Pancreas (tissue), 10 donors: ENCODE measurements at regions not wholly inside any gene's neighbourhood (a gene's known extent, or its start where the extent isn't known, plus 50 kb on each side); places are given as distances from the start of the nearest gene placed in this dataset.

ENCODE experiments used
- ATAC-seq, 4 donors: fragments of 200-7000 bp; cut with Tn5 transposase; one replicate each; pipeline versions ENCODE4 v1.8.0 to v1.9.1; 2020; ENCODE audit warnings: mild to moderate bottlenecking in 4 of 4, moderate library complexity in 4 of 4
- DNase-seq, 6 donors: peaks; one replicate each; pipeline ENCODE4 v3.0.0-alpha.2; 2020
- FAIRE-seq: peaks from 2 replicates; lab custom pipeline; 2012; peaks lifted over from hg19 to GRCh38; lab: Jason Lieb, UNC
- H3K27ac ChIP-seq, 4 donors: fragments of 200-600 bp; sonication (generic); 1 replicate in 3 of 4; 2 replicates in 1 of 4; pipeline versions ENCODE4 v1.5.0 to v1.8.0; 2020
- H3K27me3 ChIP-seq, 4 donors: fragments of 200-600 bp; one replicate each; pipeline ENCODE4 v1.8.0; 2021
- H3K36me3 ChIP-seq, 3 donors: fragments of 200-600 bp; sonication (generic) in 1 of 3; one replicate each; pipeline versions ENCODE4 v1.5.0 to v1.8.0; 2020 to 2021
- H3K4me1 ChIP-seq, 3 donors: fragments of 200-600 bp; one replicate each; pipeline ENCODE4 v1.8.0; 2021
- H3K4me3 ChIP-seq, 4 donors: fragments of 200-600 bp; sonication (generic) in 2 of 4; one replicate each; pipeline versions ENCODE4 v1.5.0 to v1.8.0; 2020 to 2021
- H3K9me3 ChIP-seq, 4 donors: fragments of 200-600 bp; one replicate each; pipeline ENCODE4 v1.8.0; 2021
- WGBS, 2 donors: extraction: QIAGEN DNeasy Blood & Tissue Kit; methylation state at CpG; one replicate each; pipeline ENCODE4 v1.1.7; 2013; 5-methylcytosine and 5-hydroxymethylcytosine counted together
- intact Hi-C, 3 donors: fragments of 100-400 bp; cut with DNase I; formaldehyde crosslinking; loops; one replicate each; pipeline versions ENCODE4 v1.11.1 to v1.14.2; 2022
- TF ChIP-seq, protein P1 (sequence below), 4 donors: fragments of 200-600 bp; sonication (generic) in 3 of 4; IDR thresholded peaks; one replicate each; pipeline versions ENCODE4 v1.5.0 to v1.8.0; 2021; ENCODE audit warnings: antibody characterized with exemption in 4 of 4
- donor health status: healthy with polysubstance abuse.
- donor health status: DM: no; HTN: no; CAD: no; lungs with moderate emphysema.
- donor health status: DM: no; HTN: no; CAD: no.
- donor health status: control.
- donor health status: control.
- donor health status: Bipolar disorder and iron deficiency.
- donor health status: DM: yes; HTN: yes; CAD: no.
- donor health status: DM: no; HTN: no; CAD: no.
- donor health status: DM: no; HTN: no; CAD: no.
- donor health status: DM: yes; HTN: yes; CAD: no.

DNA sequence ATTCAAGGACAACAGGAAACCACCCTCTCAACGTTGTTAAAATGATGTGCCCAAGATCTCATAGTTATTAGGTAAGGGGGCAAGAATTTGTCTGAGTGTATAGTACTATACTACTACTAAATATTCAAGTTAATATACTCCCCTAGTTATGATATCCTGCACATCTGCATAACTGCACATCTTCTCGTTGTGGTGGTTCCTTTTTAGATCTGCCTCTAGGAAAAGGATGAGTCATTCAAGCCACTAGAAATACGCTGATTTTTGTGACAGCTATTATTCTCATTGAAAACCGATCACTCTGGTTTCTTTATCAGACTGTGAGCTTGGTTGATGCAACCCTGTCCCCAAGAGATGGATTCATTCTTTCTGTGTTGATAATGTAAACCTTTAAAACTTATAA lies 1067.0 kb upstream of the FANCL start:
- no peak overlapping the region for H3K27ac ChIP-seq
- H3K36me3 ChIP-seq, result no peaks in the 10 kb centered on the region
- TF ChIP-seq, protein P1, sequence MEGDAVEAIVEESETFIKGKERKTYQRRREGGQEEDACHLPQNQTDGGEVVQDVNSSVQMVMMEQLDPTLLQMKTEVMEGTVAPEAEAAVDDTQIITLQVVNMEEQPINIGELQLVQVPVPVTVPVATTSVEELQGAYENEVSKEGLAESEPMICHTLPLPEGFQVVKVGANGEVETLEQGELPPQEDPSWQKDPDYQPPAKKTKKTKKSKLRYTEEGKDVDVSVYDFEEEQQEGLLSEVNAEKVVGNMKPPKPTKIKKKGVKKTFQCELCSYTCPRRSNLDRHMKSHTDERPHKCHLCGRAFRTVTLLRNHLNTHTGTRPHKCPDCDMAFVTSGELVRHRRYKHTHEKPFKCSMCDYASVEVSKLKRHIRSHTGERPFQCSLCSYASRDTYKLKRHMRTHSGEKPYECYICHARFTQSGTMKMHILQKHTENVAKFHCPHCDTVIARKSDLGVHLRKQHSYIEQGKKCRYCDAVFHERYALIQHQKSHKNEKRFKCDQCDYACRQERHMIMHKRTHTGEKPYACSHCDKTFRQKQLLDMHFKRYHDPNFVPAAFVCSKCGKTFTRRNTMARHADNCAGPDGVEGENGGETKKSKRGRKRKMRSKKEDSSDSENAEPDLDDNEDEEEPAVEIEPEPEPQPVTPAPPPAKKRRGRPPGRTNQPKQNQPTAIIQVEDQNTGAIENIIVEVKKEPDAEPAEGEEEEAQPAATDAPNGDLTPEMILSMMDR (IDR thresholded peaks at IDR 0.05), result no peak
- no peaks in the 10 kb centered on the region for H3K9me3 ChIP-seq
- no peak for DNase-seq
- FAIRE-seq, result no peak
- 41 to 50% methylated on average over 4 of the region's 4 CpGs for WGBS, 2 donors
- no peak overlapping the region for H3K4me3 ChIP-seq
- H3K27me3 ChIP-seq, result peaks cover 0 to 4% (median 1%) of the 10 kb centered on the region in 4 donors
- intact Hi-C loops, result no loop called here
- ATAC-seq, result no peak
- no peaks in the 10 kb centered on the region for H3K4me1 ChIP-seq

DNA sequence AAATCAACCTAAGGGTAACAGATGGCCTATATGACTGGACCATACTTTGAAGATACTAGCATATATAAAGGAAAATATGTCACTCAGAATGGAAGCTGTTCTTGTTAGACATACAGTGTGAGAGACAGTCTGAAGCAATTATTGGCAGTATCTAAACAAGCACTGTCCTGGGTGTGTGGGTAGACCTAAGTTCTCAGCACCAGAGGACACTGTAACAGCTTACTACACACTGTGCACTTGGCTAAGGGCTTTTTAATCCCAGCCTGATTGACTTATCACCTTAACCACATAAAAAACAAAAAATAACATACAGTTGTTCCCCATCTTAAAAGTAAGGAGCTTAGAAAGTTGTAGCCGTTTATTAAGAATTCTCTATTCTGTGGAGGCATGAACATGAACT lies 1066.1 kb upstream of the FANCL start:
- intact Hi-C loops, result no loop called here
- H3K27me3 ChIP-seq, result peaks cover 0 to 4% (median 1%) of the 10 kb centered on the region in 4 donors
- no peak overlapping the region for H3K4me3 ChIP-seq
- 57 to 88% methylated on average over 1 of the region's 1 CpG for WGBS, 2 donors
- ATAC-seq (no peak), FAIRE-seq (no peak), DNase-seq (no peak)
- H3K27ac ChIP-seq, result no peak overlapping the region
- H3K36me3 ChIP-seq, result no peaks in the 10 kb centered on the region
- TF ChIP-seq, protein P1 (IDR thresholded peaks at IDR 0.05), result no peak
- H3K4me1 ChIP-seq, result no peaks in the 10 kb centered on the region
- no peaks in the 10 kb centered on the region for H3K9me3 ChIP-seq

DNA sequence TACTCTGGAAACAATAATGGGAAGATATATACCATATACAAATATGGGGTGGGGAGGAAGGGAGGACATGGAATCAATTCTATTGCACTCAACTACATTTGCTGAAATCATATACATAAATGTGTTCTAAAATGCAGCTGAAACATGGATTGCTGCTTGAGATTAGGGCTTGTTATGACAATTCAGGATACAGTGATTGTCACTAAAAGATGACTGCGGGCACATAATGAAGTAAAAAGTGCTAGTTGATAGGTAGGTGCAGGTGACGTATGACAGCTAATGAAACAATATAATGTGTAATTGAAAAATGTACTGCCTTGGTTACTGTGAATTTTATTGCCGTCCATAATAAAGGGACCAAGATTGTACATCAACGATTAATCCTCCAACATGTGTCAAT lies 1062.1 kb upstream of the FANCL start:
- TF ChIP-seq, protein P1 (IDR thresholded peaks at IDR 0.05), result no peak
- WGBS, 2 donors, result 88 to 91% methylated on average over 4 of the region's 4 CpGs
- FAIRE-seq (no peak), ATAC-seq (no peak), DNase-seq (no peak)
- intact Hi-C loops, result no loop called here
- H3K27me3 ChIP-seq, result no peaks in the 10 kb centered on the region
- no peak overlapping the region for H3K4me3 ChIP-seq
- H3K4me1 ChIP-seq, result no peaks in the 10 kb centered on the region
- H3K36me3 ChIP-seq, result no peaks in the 10 kb centered on the region
- H3K9me3 ChIP-seq, result no peaks in the 10 kb centered on the region
- H3K27ac ChIP-seq, result no peak overlapping the region

DNA sequence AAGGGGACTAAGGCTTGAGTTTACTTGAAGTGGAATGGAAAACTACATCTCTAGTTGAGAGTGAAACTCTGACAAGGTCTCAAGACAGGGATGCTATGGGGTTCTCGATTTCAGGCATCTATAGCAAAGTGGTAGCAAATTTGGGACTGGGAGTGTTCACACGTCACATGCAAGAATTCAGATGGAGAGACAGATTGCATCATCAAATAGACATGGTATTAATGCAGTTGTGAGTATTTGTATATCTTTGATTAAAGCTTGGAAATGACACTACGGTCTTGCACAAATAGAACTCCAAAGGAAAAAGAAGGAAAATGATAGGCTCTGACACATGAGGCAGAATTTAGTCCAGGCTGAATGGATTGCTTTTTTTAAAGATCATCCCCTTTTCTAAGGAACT lies 1061.6 kb upstream of the FANCL start:
- WGBS, 2 donors, result 82 to 87% methylated on average over 3 of the region's 3 CpGs
- H3K4me3 ChIP-seq, result no peak overlapping the region
- FAIRE-seq (no peak), ATAC-seq (no peak), DNase-seq (no peak)
- H3K9me3 ChIP-seq, result no peaks in the 10 kb centered on the region
- H3K4me1 ChIP-seq, result no peaks in the 10 kb centered on the region
- no peak overlapping the region for H3K27ac ChIP-seq
- intact Hi-C loops, result no loop called here
- H3K27me3 ChIP-seq, result no peaks in the 10 kb centered on the region
- no peaks in the 10 kb centered on the region for H3K36me3 ChIP-seq
- TF ChIP-seq, protein P1 (IDR thresholded peaks at IDR 0.05), result no peak

DNA sequence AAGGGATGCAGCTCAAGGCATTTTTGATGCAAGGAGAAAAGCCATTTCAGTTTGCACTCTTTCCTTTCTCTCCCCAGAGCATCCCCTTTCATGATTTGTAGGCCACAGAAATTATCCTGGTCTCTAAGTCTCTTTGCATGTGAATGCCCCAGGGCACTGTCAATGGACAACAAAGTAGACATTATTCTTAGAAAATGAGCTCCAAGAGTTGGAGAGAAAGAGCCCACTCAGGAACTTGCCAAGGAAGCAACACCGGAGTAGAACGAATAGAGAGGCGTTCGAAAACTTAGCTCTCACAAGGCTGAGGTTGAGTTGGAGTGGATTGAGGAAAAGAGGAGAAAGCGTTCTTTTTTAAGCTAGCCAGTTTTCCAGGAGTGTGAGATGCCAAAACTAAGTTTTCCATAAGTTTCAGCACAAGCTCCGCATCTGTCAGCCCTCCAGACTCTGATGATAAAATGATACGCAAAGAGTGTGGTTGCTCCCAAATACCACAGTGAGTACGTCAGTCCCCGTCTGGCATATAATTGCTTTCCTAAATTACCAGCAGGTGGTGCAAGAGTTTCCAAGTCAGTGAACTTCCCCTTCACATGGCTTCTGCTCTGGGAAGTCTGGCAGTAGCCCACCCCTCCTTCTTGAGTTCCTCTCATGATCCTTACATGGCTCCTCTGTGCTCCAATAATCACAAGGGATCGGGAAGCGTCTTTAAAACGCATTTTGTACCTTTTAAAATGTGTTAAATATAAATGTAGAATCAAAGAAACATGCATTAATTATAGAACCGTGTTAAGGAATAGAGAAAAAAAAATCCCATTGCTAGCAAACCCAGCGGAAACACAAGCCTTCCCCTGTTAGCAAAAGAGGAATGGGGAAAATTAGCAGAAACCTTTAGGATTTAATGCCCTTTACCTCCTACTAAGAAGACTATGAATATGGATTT lies 1060.6 kb upstream of the FANCL start:
- Histone ChIP-seq H3K9me3 (no peaks in the 10 kb centered on the region), H3K36me3 (no peaks in the 10 kb centered on the region), H3K27me3 (no peaks in the 10 kb centered on the region), H3K4me3 (no peak overlapping the region), H3K27ac (no peak overlapping the region), H3K4me1 (no peaks in the 10 kb centered on the region)
- intact Hi-C loops, result no loop called here
- FAIRE-seq (no peak), DNase-seq (peak in 4 of 6 donors; percentile 19 to 57 (median 40)), ATAC-seq (peak; percentile 86 to 97 (median 95))
- TF ChIP-seq, protein P1 (IDR thresholded peaks at IDR 0.05), result peak; percentile 21 to 53 (median 38)
- 34 to 39% methylated on average over 14 of the region's 14 CpGs for WGBS, 2 donors
